ENCODE measurements at regions not wholly inside any gene's neighbourhood (a gene's known extent, or its start where the extent isn't known, plus 50 kb on each side); places are given as distances from the start of the nearest gene placed in this dataset.

- no peak for DNase-seq
These were observed 317.8 kb downstream of the MIAT start for GRCh38 chr22:26974914-26975803.

- DNase-seq, result no peak
These were observed 318.5 kb downstream of the MIAT start for GRCh38 chr22:26975865-26976264.

- DNase-seq, result no peak
These were observed 320.5 kb downstream of the MIAT start for GRCh38 chr22:26977741-26978376.

GRCh38 chr22:26979294-26979693 is 321.9 kb downstream of the MIAT start:
- DNase-seq, result no peak

GRCh38 chr22:26981111-26981510 is 323.7 kb downstream of the MIAT start:
- DNase-seq, result no peak

- no peak for DNase-seq
These were observed 324.2 kb downstream of the MIAT start for GRCh38 chr22:26981541-26981940.

- DNase-seq, result no peak
These were observed 325.9 kb downstream of the MIAT start for GRCh38 chr22:26983311-26983710.

- no peak for DNase-seq
These were observed 327.8 kb downstream of the MIAT start for GRCh38 chr22:26985206-26985605.

GRCh38 chr22:26985931-26986782 is 328.8 kb downstream of the MIAT start:
- DNase-seq, result no peak

- DNase-seq, result no peak
These were observed 329.5 kb downstream of the MIAT start for GRCh38 chr22:26986884-26987283.

GRCh38 chr22:26990503-26991189 is 333.3 kb downstream of the MIAT start:
- DNase-seq, result no peak

- no peak for DNase-seq
These were observed 335.2 kb downstream of the MIAT start for GRCh38 chr22:26992556-26992955.

GRCh38 chr22:26993886-26994285 is 336.5 kb downstream of the MIAT start:
- no peak for DNase-seq

- DNase-seq, result no peak
These were observed 337.4 kb downstream of the MIAT start for GRCh38 chr22:26994801-26995200.

- DNase-seq, result no peak
These were observed 337.8 kb downstream of the MIAT start for GRCh38 chr22:26995235-26995634.

GRCh38 chr22:26996154-26996553 is 338.8 kb downstream of the MIAT start:
- no peak for DNase-seq

- DNase-seq, result no peak
These were observed 340.7 kb downstream of the MIAT start for GRCh38 chr22:26998129-26998528.

- DNase-seq, result no peak
These were observed 341.3 kb downstream of the MIAT start for GRCh38 chr22:26998716-26999115.

GRCh38 chr22:27003297-27003696 is 345.9 kb downstream of the MIAT start:
- no peak for DNase-seq

- no peak for DNase-seq
These were observed 347.0 kb downstream of the MIAT start for GRCh38 chr22:27004434-27004833.

GRCh38 chr22:27008454-27008853 is 351.1 kb downstream of the MIAT start:
- DNase-seq, result no peak

- no peak for DNase-seq
These were observed 353.7 kb downstream of the MIAT start for GRCh38 chr22:27011133-27011532.

- no peak for DNase-seq
These were observed 354.3 kb downstream of the MIAT start for GRCh38 chr22:27011717-27012116.
